Activated CD8-positive, alpha-beta memory T cell treated with anti-CD3 and anti-CD28 coated beads for 1 hour (primary cell): ENCODE measurements at regions not wholly inside any gene's neighbourhood (a gene's known extent, or its start where the extent isn't known, plus 50 kb on each side); places are given as distances from the start of the nearest gene placed in this dataset.

Experiments used
- DNase-seq, 2 donors: peaks; one replicate each; pipeline ENCODE4 v3.0.0-alpha.2; 2020; ENCODE audit warnings: low read depth in 1 of 2; ENCODE audit errors: extremely low read depth in 1 of 2

- no peak for DNase-seq
Observed at GRCh38 chr15:39474657-39475056, 106.2 kb upstream of the THBS1 start.

- no peak for DNase-seq
Observed at GRCh38 chr15:39478996-39479395, 101.9 kb upstream of the THBS1 start.

- no peak for DNase-seq
Observed at GRCh38 chr15:39479911-39480310, 101.0 kb upstream of the THBS1 start.

GRCh38 chr15:39482459-39482858, 98.4 kb upstream of the THBS1 start:
- no peak for DNase-seq

- DNase-seq = no peak
Observed at GRCh38 chr15:39486621-39487457, 94.0 kb upstream of the THBS1 start.

- DNase-seq = no peak
Observed at GRCh38 chr15:39487458-39487735, 93.5 kb upstream of the THBS1 start.

- no peak for DNase-seq
Observed at GRCh38 chr15:39488516-39488915, 92.4 kb upstream of the THBS1 start.

GRCh38 chr15:39488961-39489360, 91.9 kb upstream of the THBS1 start:
- DNase-seq = no peak

- DNase-seq = no peak
Observed at GRCh38 chr15:39491115-39491885, 89.6 kb upstream of the THBS1 start.

GRCh38 chr15:39491886-39492490, 88.9 kb upstream of the THBS1 start:
- DNase-seq = no peak

- no peak for DNase-seq
Observed at GRCh38 chr15:39493424-39494067, 87.3 kb upstream of the THBS1 start.

GRCh38 chr15:39494462-39494861, 86.4 kb upstream of the THBS1 start:
- no peak for DNase-seq

- no peak for DNase-seq
Observed at GRCh38 chr15:39495871-39496840, 84.7 kb upstream of the THBS1 start.

- DNase-seq = no peak
Observed at GRCh38 chr15:39497016-39497758, 83.7 kb upstream of the THBS1 start.

GRCh38 chr15:39497759-39498565, 82.9 kb upstream of the THBS1 start:
- DNase-seq = no peak

GRCh38 chr15:39498629-39499028, 82.2 kb upstream of the THBS1 start:
- DNase-seq = no peak

- DNase-seq = no peak
Observed at GRCh38 chr15:39499042-39499441, 81.8 kb upstream of the THBS1 start.

- DNase-seq = no peak
Observed at GRCh38 chr15:39499681-39500080, 81.2 kb upstream of the THBS1 start.
